Activated B cell treated with CpG ODN at 0.5 μM for 24 hours (primary cell): ENCODE measurements at regions not wholly inside any gene's neighbourhood (a gene's known extent, or its start where the extent isn't known, plus 50 kb on each side); places are given as distances from the start of the nearest gene placed in this dataset.

Experiments used
- ATAC-seq: fragments of 200-7000 bp; cut with Tn5 transposase; one replicate; pipeline ENCODE4 v1.10.0; 2021; ENCODE audit warnings: low read depth, mild to moderate bottlenecking, moderate library complexity
- CTCF ChIA-PET: fragments of 350-600 bp; sonication (Branson Sonifier 250); formaldehyde crosslinking; loops from one replicate; lab custom pipeline; 2021; ENCODE audit warnings: antibody characterized with exemption; lab: Charles Lee
- POLR2A ChIA-PET: fragments of 350-600 bp; sonication (Branson Sonifier 250); formaldehyde crosslinking; loops from one replicate; lab custom pipeline; 2021; ENCODE audit warnings: antibody characterized with exemption; lab: Charles Lee
- DNase-seq: peaks from one replicate; pipeline ENCODE4 v3.0.0; 2022
- H3K27ac Mint-ChIP-seq: one replicate; pipeline ENCODE4 v1.8.0; 2020; ENCODE audit warnings: mixed read lengths
- H3K27me3 Mint-ChIP-seq: one replicate; pipeline ENCODE4 v1.8.0; 2021; ENCODE audit warnings: mixed read lengths
- H3K36me3 Mint-ChIP-seq: one replicate; pipeline ENCODE4 v1.8.0; 2021; ENCODE audit warnings: low read depth, mixed read lengths
- H3K4me1 Mint-ChIP-seq: one replicate; pipeline ENCODE4 v1.8.0; 2021; ENCODE audit warnings: mixed read lengths
- H3K4me3 Mint-ChIP-seq: one replicate; pipeline ENCODE4 v1.8.0; 2020; ENCODE audit warnings: mild to moderate bottlenecking, mixed read lengths
- H3K9me3 Mint-ChIP-seq: one replicate; pipeline ENCODE4 v1.8.0; 2020; ENCODE audit warnings: mixed read lengths
- CTCF ChIP-seq: fragments of 200-600 bp; IDR thresholded peaks from one replicate; pipeline ENCODE4 v1.8.0; 2022; ENCODE audit warnings: antibody characterized with exemption, mild to moderate bottlenecking
- intact Hi-C: fragments of 100-400 bp; cut with micrococcal nuclease; formaldehyde crosslinking; loops from one replicate; pipeline ENCODE4 v1.15.1; 2024

- H3K4me3 Mint-ChIP-seq: no peak overlapping the region
- no peaks in the 10 kb centered on the region for H3K36me3 Mint-ChIP-seq
- DNase-seq: no peak
- intact Hi-C loops: no loop called here
- CTCF ChIA-PET: no interaction called here
- ATAC-seq: no peak
- peaks cover 16% of the 10 kb centered on the region for H3K27me3 Mint-ChIP-seq
- POLR2A ChIA-PET: no interaction called here
- no peaks in the 10 kb centered on the region for H3K4me1 Mint-ChIP-seq
- no peaks in the 10 kb centered on the region for H3K9me3 Mint-ChIP-seq
- H3K27ac Mint-ChIP-seq: no peak overlapping the region
- TF ChIP-seq CTCF: no peak
These were observed 111.6 kb upstream of the TBX20 start for GRCh38 chr7:35365523-35365922.

GRCh38 chr7:35362341-35362740 lies 108.4 kb upstream of the TBX20 start:
- H3K36me3 Mint-ChIP-seq: no peaks in the 10 kb centered on the region
- H3K4me1 Mint-ChIP-seq: no peaks in the 10 kb centered on the region
- peaks cover 16% of the 10 kb centered on the region for H3K27me3 Mint-ChIP-seq
- intact Hi-C loops: no loop called here
- H3K4me3 Mint-ChIP-seq: no peak overlapping the region
- DNase-seq (no peak), ATAC-seq (no peak)
- H3K27ac Mint-ChIP-seq: no peak overlapping the region
- H3K9me3 Mint-ChIP-seq: no peaks in the 10 kb centered on the region
- POLR2A ChIA-PET: no interaction called here
- CTCF ChIA-PET: no interaction called here
- no peak for TF ChIP-seq CTCF

- H3K4me1 Mint-ChIP-seq: no peaks in the 10 kb centered on the region
- no peak for DNase-seq
- no peak overlapping the region for H3K27ac Mint-ChIP-seq
- ATAC-seq: no peak
- H3K36me3 Mint-ChIP-seq: no peaks in the 10 kb centered on the region
- CTCF ChIA-PET: no interaction called here
- TF ChIP-seq CTCF: no peak
- H3K9me3 Mint-ChIP-seq: no peaks in the 10 kb centered on the region
- no peak overlapping the region for H3K4me3 Mint-ChIP-seq
- intact Hi-C loops: no loop called here
- POLR2A ChIA-PET: no interaction called here
- peaks cover 15% of the 10 kb centered on the region for H3K27me3 Mint-ChIP-seq
These were observed 105.5 kb upstream of the TBX20 start for GRCh38 chr7:35359423-35359822.

GRCh38 chr7:35356495-35356894 lies 102.6 kb upstream of the TBX20 start:
- Mint-ChIP-seq H3K9me3 (no peaks in the 10 kb centered on the region), H3K27ac (no peak overlapping the region)
- CTCF ChIA-PET: no interaction called here

GRCh38 chr7:35355911-35356310 lies 102.0 kb upstream of the TBX20 start:
- ATAC-seq: no peak
- H3K27ac Mint-ChIP-seq: no peak overlapping the region

More at GRCh38 chr7:35356495-35356894, 102.6 kb upstream of the TBX20 start:
- no peaks in the 10 kb centered on the region for H3K36me3 Mint-ChIP-seq
- peaks cover 12% of the 10 kb centered on the region for H3K27me3 Mint-ChIP-seq
- no peak overlapping the region for H3K4me3 Mint-ChIP-seq
- POLR2A ChIA-PET: no interaction called here
- intact Hi-C loops: no loop called here
- H3K4me1 Mint-ChIP-seq: no peaks in the 10 kb centered on the region
- ATAC-seq: no peak
- DNase-seq: no peak
- TF ChIP-seq CTCF: no peak

More at GRCh38 chr7:35355911-35356310, 102.0 kb upstream of the TBX20 start:
- CTCF ChIA-PET: no interaction called here
- Mint-ChIP-seq H3K36me3 (no peaks in the 10 kb centered on the region), H3K4me3 (no peak overlapping the region), H3K27me3 (peaks cover 8% of the 10 kb centered on the region), H3K4me1 (no peaks in the 10 kb centered on the region), H3K9me3 (no peaks in the 10 kb centered on the region)
- intact Hi-C loops: no loop called here
- no peak for DNase-seq
- TF ChIP-seq CTCF: no peak
- POLR2A ChIA-PET: no interaction called here
